ENCODE measurements at regions not wholly inside any gene's neighbourhood (a gene's known extent, or its start where the extent isn't known, plus 50 kb on each side); places are given as distances from the start of the nearest gene placed in this dataset.

DNA sequence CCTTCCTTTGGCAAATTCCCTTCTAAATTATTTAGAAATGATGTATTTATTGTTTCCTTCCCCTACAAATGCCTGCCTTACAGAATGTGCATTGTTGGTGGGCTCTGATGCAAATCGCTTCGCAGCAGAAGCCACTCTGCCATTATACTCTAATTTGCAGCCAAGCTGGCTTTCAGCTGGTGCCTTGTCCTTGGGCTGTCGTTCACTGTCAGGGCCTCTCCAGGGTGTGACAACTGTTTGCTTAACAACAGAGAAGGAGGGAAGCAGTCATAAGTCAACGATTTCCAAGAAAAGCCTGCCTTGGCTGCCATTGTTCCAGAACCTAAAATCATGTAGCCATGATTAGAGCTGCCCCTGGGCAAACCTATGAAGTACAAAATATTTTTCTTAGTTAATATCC, 260.1 kb upstream of the RGMB start:
- H3K4me3 ChIP-seq (ENCODE audit: low read depth in 2 of 2, low read length in 2 of 2) = no peak overlapping the region
- DNase-seq (ENCODE audit: low read depth, low spot score) = no peak
- POLR2A ChIA-PET = no interaction called here
- no TSS peak for BruUV-seq (replicated peaks)
- CTCF ChIA-PET = no interaction called here
- no peaks in the 10 kb centered on the region for H3K27me3 ChIP-seq (ENCODE audit: control insufficient read depth, insufficient read depth, low read length)
- in situ Hi-C loops (cut with HindIII; ENCODE audit: low pct_unique_long_range_greater_than_20kb, low sequenced_read_pairs) = no loop called here
- no peaks in the 10 kb centered on the region for H3K9me3 ChIP-seq (ENCODE audit: control insufficient read depth, insufficient read depth, low read depth, low read length)
- no peaks in the 10 kb centered on the region for H3K36me3 ChIP-seq (ENCODE audit: control insufficient read depth, insufficient read depth, low read length)
- no peak overlapping the region for H3K27ac ChIP-seq (ENCODE audit: low read length)
- TF ChIP-seq, protein P1, sequence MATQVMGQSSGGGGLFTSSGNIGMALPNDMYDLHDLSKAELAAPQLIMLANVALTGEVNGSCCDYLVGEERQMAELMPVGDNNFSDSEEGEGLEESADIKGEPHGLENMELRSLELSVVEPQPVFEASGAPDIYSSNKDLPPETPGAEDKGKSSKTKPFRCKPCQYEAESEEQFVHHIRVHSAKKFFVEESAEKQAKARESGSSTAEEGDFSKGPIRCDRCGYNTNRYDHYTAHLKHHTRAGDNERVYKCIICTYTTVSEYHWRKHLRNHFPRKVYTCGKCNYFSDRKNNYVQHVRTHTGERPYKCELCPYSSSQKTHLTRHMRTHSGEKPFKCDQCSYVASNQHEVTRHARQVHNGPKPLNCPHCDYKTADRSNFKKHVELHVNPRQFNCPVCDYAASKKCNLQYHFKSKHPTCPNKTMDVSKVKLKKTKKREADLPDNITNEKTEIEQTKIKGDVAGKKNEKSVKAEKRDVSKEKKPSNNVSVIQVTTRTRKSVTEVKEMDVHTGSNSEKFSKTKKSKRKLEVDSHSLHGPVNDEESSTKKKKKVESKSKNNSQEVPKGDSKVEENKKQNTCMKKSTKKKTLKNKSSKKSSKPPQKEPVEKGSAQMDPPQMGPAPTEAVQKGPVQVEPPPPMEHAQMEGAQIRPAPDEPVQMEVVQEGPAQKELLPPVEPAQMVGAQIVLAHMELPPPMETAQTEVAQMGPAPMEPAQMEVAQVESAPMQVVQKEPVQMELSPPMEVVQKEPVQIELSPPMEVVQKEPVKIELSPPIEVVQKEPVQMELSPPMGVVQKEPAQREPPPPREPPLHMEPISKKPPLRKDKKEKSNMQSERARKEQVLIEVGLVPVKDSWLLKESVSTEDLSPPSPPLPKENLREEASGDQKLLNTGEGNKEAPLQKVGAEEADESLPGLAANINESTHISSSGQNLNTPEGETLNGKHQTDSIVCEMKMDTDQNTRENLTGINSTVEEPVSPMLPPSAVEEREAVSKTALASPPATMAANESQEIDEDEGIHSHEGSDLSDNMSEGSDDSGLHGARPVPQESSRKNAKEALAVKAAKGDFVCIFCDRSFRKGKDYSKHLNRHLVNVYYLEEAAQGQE (IDR thresholded peaks at IDR 0.05; ENCODE audit: insufficient read depth in 1 of 2, low read depth in 2 of 2, low read length in 1 of 2) = no peak
- no peak for TF ChIP-seq TCF7L2 (IDR thresholded peaks at IDR 0.05; ENCODE audit: low read depth, low read length)
- intact Hi-C loops (cut with micrococcal nuclease; ENCODE audit: unreplicated experiment) = no loop called here
- ATAC-seq = no peak
- no peaks in the 10 kb centered on the region for H3K4me1 ChIP-seq (ENCODE audit: control insufficient read depth, insufficient read depth, low read length)

DNA sequence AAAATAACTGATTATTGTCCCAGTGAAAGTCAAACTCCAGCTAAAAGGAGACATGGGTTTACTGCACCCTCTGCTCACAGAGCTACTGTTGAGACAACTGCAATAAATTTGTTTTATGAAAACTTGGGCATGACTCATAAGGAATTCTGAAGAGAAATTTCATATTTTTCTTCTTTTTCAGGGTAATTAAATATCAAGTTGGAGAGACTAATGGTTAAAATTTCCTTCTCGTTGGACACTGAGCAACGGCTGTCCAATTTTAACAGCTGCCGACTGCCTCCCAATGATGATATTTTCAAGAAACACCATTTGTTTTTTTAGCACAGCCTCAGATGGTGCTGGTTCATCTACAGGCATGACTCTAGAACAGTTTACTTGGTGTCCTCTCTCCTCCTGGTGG, 259.2 kb upstream of the RGMB start:
- intact Hi-C loops (cut with micrococcal nuclease; ENCODE audit: unreplicated experiment) = no loop called here
- POLR2A ChIA-PET = no interaction called here
- ATAC-seq (no peak), DNase-seq (ENCODE audit: low read depth, low spot score) (no peak)
- H3K27me3 ChIP-seq (ENCODE audit: control insufficient read depth, insufficient read depth, low read length) = no peaks in the 10 kb centered on the region
- CTCF ChIA-PET = no interaction called here
- no TSS peak for BruUV-seq (replicated peaks)
- no peak overlapping the region for H3K4me3 ChIP-seq (ENCODE audit: low read depth in 2 of 2, low read length in 2 of 2)
- H3K27ac ChIP-seq (ENCODE audit: low read length) = no peak overlapping the region
- no peaks in the 10 kb centered on the region for H3K9me3 ChIP-seq (ENCODE audit: control insufficient read depth, insufficient read depth, low read depth, low read length)
- in situ Hi-C loops (cut with HindIII; ENCODE audit: low pct_unique_long_range_greater_than_20kb, low sequenced_read_pairs) = no loop called here
- TF ChIP-seq POLR2AphosphoS5 (IDR thresholded peaks at IDR 0.05; ENCODE audit: low read depth, low read length) = no peak
- H3K36me3 ChIP-seq (ENCODE audit: control insufficient read depth, insufficient read depth, low read length) = no peaks in the 10 kb centered on the region
- no peaks in the 10 kb centered on the region for H3K4me1 ChIP-seq (ENCODE audit: control insufficient read depth, insufficient read depth, low read length)

DNA sequence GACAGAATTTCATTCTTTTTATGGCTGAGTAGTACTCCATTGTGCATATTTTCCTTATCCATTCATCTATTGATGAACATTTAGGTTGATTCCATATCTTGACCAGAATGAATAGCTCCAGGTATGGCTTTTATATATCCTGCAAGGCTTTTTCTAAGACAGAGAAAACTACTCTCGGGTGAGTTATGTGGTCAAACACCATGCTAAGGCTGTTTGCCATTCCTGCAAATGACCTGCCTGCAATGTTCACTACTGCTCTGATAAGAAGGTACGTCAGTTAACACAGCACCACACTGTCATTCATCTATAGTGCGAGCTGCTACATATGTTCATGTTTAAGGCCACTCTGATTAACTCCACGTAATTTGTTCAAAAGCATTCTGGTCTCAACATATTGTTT, 256.8 kb upstream of the RGMB start:
- CTCF ChIA-PET = no interaction called here
- Histone ChIP-seq H3K36me3 (ENCODE audit: control insufficient read depth, insufficient read depth, low read length) (no peaks in the 10 kb centered on the region), H3K4me3 (ENCODE audit: low read depth in 2 of 2, low read length in 2 of 2) (no peak overlapping the region), H3K27ac (ENCODE audit: low read length) (no peak overlapping the region), H3K9me3 (ENCODE audit: control insufficient read depth, insufficient read depth, low read depth, low read length) (no peaks in the 10 kb centered on the region), H3K4me1 (ENCODE audit: control insufficient read depth, insufficient read depth, low read length) (no peaks in the 10 kb centered on the region), H3K27me3 (ENCODE audit: control insufficient read depth, insufficient read depth, low read length) (no peaks in the 10 kb centered on the region)
- intact Hi-C loops (cut with micrococcal nuclease; ENCODE audit: unreplicated experiment) (no loop called here), in situ Hi-C loops (cut with HindIII; ENCODE audit: low pct_unique_long_range_greater_than_20kb, low sequenced_read_pairs) (no loop called here)
- DNase-seq (ENCODE audit: low read depth, low spot score) (no peak), ATAC-seq (no peak)
- TF ChIP-seq SIN3A (IDR thresholded peaks at IDR 0.05; ENCODE audit: borderline replicate concordance, insufficient read depth, low read depth, low read length) (no peak), POLR2AphosphoS5 (IDR thresholded peaks at IDR 0.05; ENCODE audit: low read depth, low read length) (no peak), TCF7L2 (IDR thresholded peaks at IDR 0.05; ENCODE audit: low read depth, low read length) (no peak)
- TF ChIP-seq, protein P1 (IDR thresholded peaks at IDR 0.05; ENCODE audit: insufficient read depth in 1 of 2, low read depth in 2 of 2, low read length in 1 of 2) = no peak
- TF ChIP-seq, protein P2, sequence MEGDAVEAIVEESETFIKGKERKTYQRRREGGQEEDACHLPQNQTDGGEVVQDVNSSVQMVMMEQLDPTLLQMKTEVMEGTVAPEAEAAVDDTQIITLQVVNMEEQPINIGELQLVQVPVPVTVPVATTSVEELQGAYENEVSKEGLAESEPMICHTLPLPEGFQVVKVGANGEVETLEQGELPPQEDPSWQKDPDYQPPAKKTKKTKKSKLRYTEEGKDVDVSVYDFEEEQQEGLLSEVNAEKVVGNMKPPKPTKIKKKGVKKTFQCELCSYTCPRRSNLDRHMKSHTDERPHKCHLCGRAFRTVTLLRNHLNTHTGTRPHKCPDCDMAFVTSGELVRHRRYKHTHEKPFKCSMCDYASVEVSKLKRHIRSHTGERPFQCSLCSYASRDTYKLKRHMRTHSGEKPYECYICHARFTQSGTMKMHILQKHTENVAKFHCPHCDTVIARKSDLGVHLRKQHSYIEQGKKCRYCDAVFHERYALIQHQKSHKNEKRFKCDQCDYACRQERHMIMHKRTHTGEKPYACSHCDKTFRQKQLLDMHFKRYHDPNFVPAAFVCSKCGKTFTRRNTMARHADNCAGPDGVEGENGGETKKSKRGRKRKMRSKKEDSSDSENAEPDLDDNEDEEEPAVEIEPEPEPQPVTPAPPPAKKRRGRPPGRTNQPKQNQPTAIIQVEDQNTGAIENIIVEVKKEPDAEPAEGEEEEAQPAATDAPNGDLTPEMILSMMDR (IDR thresholded peaks at IDR 0.05) = no peak
- POLR2A ChIA-PET = no interaction called here
- no TSS peak for BruUV-seq (replicated peaks)
